WTC11 (cell line): ENCODE measurements at regions not wholly inside any gene's neighbourhood (a gene's known extent, or its start where the extent isn't known, plus 50 kb on each side); places are given as distances from the start of the nearest gene placed in this dataset.

Source experiments
- NFE2L1 ChIP-seq: sonication (generic); formaldehyde crosslinking; IDR thresholded peaks from 2 replicates; pipeline ENCODE4 v1.8.1; 2023; ENCODE audit warnings: missing genetic modification reagents
- OVOL2 ChIP-seq: fragments of 250-450 bp; sonication (Bioruptor Pico); IDR thresholded peaks from 2 replicates; pipeline ENCODE4 v1.9.0; 2021; ENCODE audit warnings: mild to moderate bottlenecking, borderline replicate concordance
- SP1 ChIP-seq: sonication (generic); formaldehyde crosslinking; conservative IDR thresholded peaks from 2 replicates; pipeline ENCODE4 v1.8.1; 2022; ENCODE audit warnings: missing genetic modification reagents
- ZNF263 ChIP-seq: sonication (generic); formaldehyde crosslinking; IDR thresholded peaks from 2 replicates; pipeline ENCODE4 v1.8.1; 2022; ENCODE audit warnings: low read depth, mild to moderate bottlenecking, moderate library complexity, missing genetic modification reagents
- TF ChIP-seq, protein P1 (sequence below): fragments of 200-600 bp; IDR thresholded peaks from 2 replicates; pipeline ENCODE4 v1.8.0; 2022; ENCODE audit warnings: antibody characterized with exemption
- TF ChIP-seq, protein P2 (sequence below): sonication (generic); formaldehyde crosslinking; IDR thresholded peaks from 2 replicates; pipeline ENCODE4 v1.8.1; 2023; ENCODE audit warnings: mild to moderate bottlenecking, moderate library complexity, missing genetic modification reagents
- TF ChIP-seq, protein P3 (sequence below): fragments of 250-450 bp; sonication (Bioruptor Pico); IDR thresholded peaks from 2 replicates; pipeline ENCODE4 v1.8.0; 2021; ENCODE audit warnings: mild to moderate bottlenecking

DNA sequence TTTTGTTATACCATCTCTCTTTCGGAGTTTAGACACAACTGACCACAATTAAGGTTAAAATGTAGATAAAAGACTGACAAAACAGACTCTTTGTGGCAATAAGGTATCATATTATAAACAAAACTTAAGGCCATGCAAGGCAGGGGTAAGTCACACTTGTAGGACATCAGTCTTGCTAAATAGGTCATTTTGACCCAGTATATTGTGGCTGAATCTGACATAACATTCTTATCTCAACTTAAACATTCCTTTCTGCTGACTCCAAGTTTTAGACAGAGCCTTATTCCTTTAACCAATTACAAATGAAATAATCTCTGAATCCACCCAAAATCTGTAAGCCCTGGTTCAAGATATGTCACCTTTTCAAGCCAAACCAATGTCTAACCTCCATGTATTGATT lies 733.4 kb upstream of the B3GALT2 start:
- TF ChIP-seq OVOL2: no peak
- TF ChIP-seq, protein P1, sequence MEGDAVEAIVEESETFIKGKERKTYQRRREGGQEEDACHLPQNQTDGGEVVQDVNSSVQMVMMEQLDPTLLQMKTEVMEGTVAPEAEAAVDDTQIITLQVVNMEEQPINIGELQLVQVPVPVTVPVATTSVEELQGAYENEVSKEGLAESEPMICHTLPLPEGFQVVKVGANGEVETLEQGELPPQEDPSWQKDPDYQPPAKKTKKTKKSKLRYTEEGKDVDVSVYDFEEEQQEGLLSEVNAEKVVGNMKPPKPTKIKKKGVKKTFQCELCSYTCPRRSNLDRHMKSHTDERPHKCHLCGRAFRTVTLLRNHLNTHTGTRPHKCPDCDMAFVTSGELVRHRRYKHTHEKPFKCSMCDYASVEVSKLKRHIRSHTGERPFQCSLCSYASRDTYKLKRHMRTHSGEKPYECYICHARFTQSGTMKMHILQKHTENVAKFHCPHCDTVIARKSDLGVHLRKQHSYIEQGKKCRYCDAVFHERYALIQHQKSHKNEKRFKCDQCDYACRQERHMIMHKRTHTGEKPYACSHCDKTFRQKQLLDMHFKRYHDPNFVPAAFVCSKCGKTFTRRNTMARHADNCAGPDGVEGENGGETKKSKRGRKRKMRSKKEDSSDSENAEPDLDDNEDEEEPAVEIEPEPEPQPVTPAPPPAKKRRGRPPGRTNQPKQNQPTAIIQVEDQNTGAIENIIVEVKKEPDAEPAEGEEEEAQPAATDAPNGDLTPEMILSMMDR: no peak
- no peak for TF ChIP-seq SP1 (CRISPR knock-in tag)
- TF ChIP-seq ZNF263 (CRISPR knock-in tag): no peak
- TF ChIP-seq, protein P2, sequence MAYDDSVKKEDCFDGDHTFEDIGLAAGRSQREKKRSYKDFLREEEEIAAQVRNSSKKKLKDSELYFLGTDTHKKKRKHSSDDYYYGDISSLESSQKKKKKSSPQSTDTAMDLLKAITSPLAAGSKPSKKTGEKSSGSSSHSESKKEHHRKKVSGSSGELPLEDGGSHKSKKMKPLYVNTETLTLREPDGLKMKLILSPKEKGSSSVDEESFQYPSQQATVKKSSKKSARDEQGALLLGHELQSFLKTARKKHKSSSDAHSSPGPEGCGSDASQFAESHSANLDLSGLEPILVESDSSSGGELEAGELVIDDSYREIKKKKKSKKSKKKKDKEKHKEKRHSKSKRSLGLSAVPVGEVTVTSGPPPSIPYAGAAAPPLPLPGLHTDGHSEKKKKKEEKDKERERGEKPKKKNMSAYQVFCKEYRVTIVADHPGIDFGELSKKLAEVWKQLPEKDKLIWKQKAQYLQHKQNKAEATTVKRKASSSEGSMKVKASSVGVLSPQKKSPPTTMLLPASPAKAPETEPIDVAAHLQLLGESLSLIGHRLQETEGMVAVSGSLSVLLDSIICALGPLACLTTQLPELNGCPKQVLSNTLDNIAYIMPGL (CRISPR knock-in tag): no peak
- TF ChIP-seq, protein P3, sequence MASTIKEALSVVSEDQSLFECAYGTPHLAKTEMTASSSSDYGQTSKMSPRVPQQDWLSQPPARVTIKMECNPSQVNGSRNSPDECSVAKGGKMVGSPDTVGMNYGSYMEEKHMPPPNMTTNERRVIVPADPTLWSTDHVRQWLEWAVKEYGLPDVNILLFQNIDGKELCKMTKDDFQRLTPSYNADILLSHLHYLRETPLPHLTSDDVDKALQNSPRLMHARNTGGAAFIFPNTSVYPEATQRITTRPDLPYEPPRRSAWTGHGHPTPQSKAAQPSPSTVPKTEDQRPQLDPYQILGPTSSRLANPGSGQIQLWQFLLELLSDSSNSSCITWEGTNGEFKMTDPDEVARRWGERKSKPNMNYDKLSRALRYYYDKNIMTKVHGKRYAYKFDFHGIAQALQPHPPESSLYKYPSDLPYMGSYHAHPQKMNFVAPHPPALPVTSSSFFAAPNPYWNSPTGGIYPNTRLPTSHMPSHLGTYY (CRISPR knock-in tag): no peak
- no peak for TF ChIP-seq NFE2L1 (CRISPR knock-in tag)
